GF-D8 (cell line): ENCODE measurements at regions not wholly inside any gene's neighbourhood (a gene's known extent, or its start where the extent isn't known, plus 50 kb on each side); places are given as distances from the start of the nearest gene placed in this dataset.

ENCODE experiments used
- DNase-seq: peaks from one replicate; lab custom pipeline; 2025; lab: John Stamatoyannopoulos, UW

GRCh38 chr2:74036010-74036409 lies 51.3 kb downstream of the TET3 start:
- no peak for DNase-seq

- DNase-seq = peak; percentile 71
These were observed 51.9 kb downstream of the TET3 start for GRCh38 chr2:74036450-74037195.

- peak; percentile 84 for DNase-seq
These were observed 52.7 kb downstream of the TET3 start for GRCh38 chr2:74037379-74037860.

GRCh38 chr2:74039611-74040010 lies 54.9 kb downstream of the TET3 start:
- no peak for DNase-seq

GRCh38 chr2:74041182-74041581 lies 56.5 kb downstream of the TET3 start:
- no peak for DNase-seq

GRCh38 chr2:74041726-74042125 lies 57.0 kb downstream of the TET3 start:
- no peak for DNase-seq

- DNase-seq = no peak
These were observed 57.9 kb downstream of the TET3 start for GRCh38 chr2:74042606-74043005.

- no peak for DNase-seq
These were observed 58.9 kb downstream of the TET3 start for GRCh38 chr2:74043345-74044329.

- DNase-seq = no peak
These were observed 60.3 kb downstream of the TET3 start for GRCh38 chr2:74044999-74045398.

- DNase-seq = no peak
These were observed 60.7 kb downstream of the TET3 start for GRCh38 chr2:74045454-74045853.

- DNase-seq = no peak
These were observed 61.7 kb downstream of the TET3 start for GRCh38 chr2:74046441-74046840.

- DNase-seq = no peak
These were observed 62.4 kb downstream of the TET3 start for GRCh38 chr2:74047152-74047551.

GRCh38 chr2:74048147-74048546 lies 63.4 kb downstream of the TET3 start:
- DNase-seq = no peak

- no peak for DNase-seq
These were observed 64.3 kb downstream of the TET3 start for GRCh38 chr2:74048843-74049519.

GRCh38 chr2:74050151-74050550 lies 65.4 kb downstream of the TET3 start:
- no peak for DNase-seq

- no peak for DNase-seq
These were observed 66.8 kb downstream of the TET3 start for GRCh38 chr2:74051504-74051903.

- DNase-seq = no peak
These were observed 68.3 kb downstream of the TET3 start for GRCh38 chr2:74052732-74053710.

GRCh38 chr2:74053959-74054715 lies 69.4 kb downstream of the TET3 start:
- DNase-seq = no peak

- no peak for DNase-seq
These were observed 74.5 kb downstream of the TET3 start for GRCh38 chr2:74059137-74059775.

- DNase-seq = no peak
These were observed 78.8 kb downstream of the TET3 start for GRCh38 chr2:74063486-74063885.
